ENCODE measurements at regions not wholly inside any gene's neighbourhood (a gene's known extent, or its start where the extent isn't known, plus 50 kb on each side); places are given as distances from the start of the nearest gene placed in this dataset.

GRCh38 chr13:84962141-84962750 is 837.0 kb downstream of the SLITRK6 start:
- TF ChIP-seq, protein P1, sequence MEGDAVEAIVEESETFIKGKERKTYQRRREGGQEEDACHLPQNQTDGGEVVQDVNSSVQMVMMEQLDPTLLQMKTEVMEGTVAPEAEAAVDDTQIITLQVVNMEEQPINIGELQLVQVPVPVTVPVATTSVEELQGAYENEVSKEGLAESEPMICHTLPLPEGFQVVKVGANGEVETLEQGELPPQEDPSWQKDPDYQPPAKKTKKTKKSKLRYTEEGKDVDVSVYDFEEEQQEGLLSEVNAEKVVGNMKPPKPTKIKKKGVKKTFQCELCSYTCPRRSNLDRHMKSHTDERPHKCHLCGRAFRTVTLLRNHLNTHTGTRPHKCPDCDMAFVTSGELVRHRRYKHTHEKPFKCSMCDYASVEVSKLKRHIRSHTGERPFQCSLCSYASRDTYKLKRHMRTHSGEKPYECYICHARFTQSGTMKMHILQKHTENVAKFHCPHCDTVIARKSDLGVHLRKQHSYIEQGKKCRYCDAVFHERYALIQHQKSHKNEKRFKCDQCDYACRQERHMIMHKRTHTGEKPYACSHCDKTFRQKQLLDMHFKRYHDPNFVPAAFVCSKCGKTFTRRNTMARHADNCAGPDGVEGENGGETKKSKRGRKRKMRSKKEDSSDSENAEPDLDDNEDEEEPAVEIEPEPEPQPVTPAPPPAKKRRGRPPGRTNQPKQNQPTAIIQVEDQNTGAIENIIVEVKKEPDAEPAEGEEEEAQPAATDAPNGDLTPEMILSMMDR (IDR thresholded peaks at IDR 0.05) = no peak
- no peak for TF ChIP-seq POLR2A (IDR thresholded peaks at IDR 0.05)
